ENCODE measurements at regions not wholly inside any gene's neighbourhood (a gene's known extent, or its start where the extent isn't known, plus 50 kb on each side); places are given as distances from the start of the nearest gene placed in this dataset.

DNA sequence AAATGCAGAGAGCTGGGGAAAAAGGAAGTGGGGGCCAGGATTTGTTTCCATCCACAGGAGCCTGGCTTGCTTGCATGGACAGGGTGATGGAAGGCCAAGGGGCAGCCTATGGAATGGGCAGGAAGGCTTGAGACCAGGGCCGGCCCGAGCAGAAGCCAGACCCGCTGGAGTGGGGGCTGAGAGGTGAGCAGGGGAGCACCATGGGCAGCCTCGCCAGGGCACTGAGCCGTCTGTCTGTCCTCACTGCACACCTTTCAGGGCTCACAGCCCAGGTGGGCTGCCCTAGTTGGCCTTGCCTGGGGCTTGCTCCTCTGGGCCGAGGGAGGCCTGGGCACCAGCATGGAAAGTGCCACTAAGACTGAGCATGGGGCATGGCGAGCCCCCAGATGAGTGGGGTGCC is 58.6 kb upstream of the CNOT6 start (continued):
- TF ChIP-seq ZNF232 (CRISPR knock-in tag; IDR thresholded peaks at IDR 0.05) (no peak), KAT7 (CRISPR knock-in tag; IDR thresholded peaks at IDR 0.05; ENCODE audit: borderline replicate concordance) (no peak), ZNF532 (CRISPR knock-in tag; IDR thresholded peaks at IDR 0.05; ENCODE audit: borderline replicate concordance) (no peak), NFE2L1 (CRISPR knock-in tag; IDR thresholded peaks at IDR 0.05) (no peak), ZNF317 (CRISPR knock-in tag; IDR thresholded peaks at IDR 0.05; ENCODE audit: borderline replicate concordance, low read depth) (no peak), ETV6 (CRISPR knock-in tag; IDR thresholded peaks at IDR 0.05) (no peak), ZNF219 (CRISPR knock-in tag; IDR thresholded peaks at IDR 0.05; ENCODE audit: borderline replicate concordance) (no peak), CREB1 (CRISPR knock-in tag; IDR thresholded peaks at IDR 0.05) (no peak), PRRX2 (CRISPR knock-in tag; IDR thresholded peaks at IDR 0.05) (no peak), TEAD1 (CRISPR knock-in tag; IDR thresholded peaks at IDR 0.05) (no peak), NR1H2 (CRISPR knock-in tag; IDR thresholded peaks at IDR 0.05) (no peak), E2F4 (CRISPR knock-in tag; IDR thresholded peaks at IDR 0.05; ENCODE audit: borderline replicate concordance, low read depth) (no peak), SOX15 (CRISPR knock-in tag; IDR thresholded peaks at IDR 0.05) (no peak)
- TF ChIP-seq, protein P1, sequence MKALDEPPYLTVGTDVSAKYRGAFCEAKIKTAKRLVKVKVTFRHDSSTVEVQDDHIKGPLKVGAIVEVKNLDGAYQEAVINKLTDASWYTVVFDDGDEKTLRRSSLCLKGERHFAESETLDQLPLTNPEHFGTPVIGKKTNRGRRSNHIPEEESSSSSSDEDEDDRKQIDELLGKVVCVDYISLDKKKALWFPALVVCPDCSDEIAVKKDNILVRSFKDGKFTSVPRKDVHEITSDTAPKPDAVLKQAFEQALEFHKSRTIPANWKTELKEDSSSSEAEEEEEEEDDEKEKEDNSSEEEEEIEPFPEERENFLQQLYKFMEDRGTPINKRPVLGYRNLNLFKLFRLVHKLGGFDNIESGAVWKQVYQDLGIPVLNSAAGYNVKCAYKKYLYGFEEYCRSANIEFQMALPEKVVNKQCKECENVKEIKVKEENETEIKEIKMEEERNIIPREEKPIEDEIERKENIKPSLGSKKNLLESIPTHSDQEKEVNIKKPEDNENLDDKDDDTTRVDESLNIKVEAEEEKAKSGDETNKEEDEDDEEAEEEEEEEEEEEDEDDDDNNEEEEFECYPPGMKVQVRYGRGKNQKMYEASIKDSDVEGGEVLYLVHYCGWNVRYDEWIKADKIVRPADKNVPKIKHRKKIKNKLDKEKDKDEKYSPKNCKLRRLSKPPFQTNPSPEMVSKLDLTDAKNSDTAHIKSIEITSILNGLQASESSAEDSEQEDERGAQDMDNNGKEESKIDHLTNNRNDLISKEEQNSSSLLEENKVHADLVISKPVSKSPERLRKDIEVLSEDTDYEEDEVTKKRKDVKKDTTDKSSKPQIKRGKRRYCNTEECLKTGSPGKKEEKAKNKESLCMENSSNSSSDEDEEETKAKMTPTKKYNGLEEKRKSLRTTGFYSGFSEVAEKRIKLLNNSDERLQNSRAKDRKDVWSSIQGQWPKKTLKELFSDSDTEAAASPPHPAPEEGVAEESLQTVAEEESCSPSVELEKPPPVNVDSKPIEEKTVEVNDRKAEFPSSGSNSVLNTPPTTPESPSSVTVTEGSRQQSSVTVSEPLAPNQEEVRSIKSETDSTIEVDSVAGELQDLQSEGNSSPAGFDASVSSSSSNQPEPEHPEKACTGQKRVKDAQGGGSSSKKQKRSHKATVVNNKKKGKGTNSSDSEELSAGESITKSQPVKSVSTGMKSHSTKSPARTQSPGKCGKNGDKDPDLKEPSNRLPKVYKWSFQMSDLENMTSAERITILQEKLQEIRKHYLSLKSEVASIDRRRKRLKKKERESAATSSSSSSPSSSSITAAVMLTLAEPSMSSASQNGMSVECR (CRISPR knock-in tag; IDR thresholded peaks at IDR 0.05; ENCODE audit: borderline replicate concordance), result no peak

GRCh38 chr5:180436275-180436674 is 57.9 kb upstream of the CNOT6 start:
- ATAC-seq (no peak), DNase-seq (ENCODE audit: low spot score) (no peak)
- H3K27me3 Mint-ChIP-seq (ENCODE audit: low read depth), result no peaks in the 10 kb centered on the region
- peaks cover 17% of the 10 kb centered on the region for H3K9me3 Mint-ChIP-seq
- peaks cover 14% of the 10 kb centered on the region for H3K36me3 Mint-ChIP-seq
- no peak overlapping the region for H3K4me3 Mint-ChIP-seq
- no peak overlapping the region for H3K27ac Mint-ChIP-seq
- H3K4me1 Mint-ChIP-seq, result peaks cover 6% of the 10 kb centered on the region; the same call in 1 of the 2 replicates
- POLR2A ChIA-PET, result no interaction called here
- CTCF ChIA-PET, result no interaction called here
- TF ChIP-seq ZNF671 (CRISPR knock-in tag; IDR thresholded peaks at IDR 0.05) (no peak), HMGA2 (CRISPR knock-in tag; IDR thresholded peaks at IDR 0.05) (no peak), IRF1 (CRISPR knock-in tag; IDR thresholded peaks at IDR 0.05) (no peak), SMAD3 (CRISPR knock-in tag; IDR thresholded peaks at IDR 0.05; ENCODE audit: borderline replicate concordance) (no peak), FOXP4 (CRISPR knock-in tag; IDR thresholded peaks at IDR 0.05) (no peak), OVOL2 (CRISPR knock-in tag; IDR thresholded peaks at IDR 0.05; ENCODE audit: borderline replicate concordance) (no peak), AFF4 (CRISPR knock-in tag; IDR thresholded peaks at IDR 0.05; ENCODE audit: borderline replicate concordance) (no peak), NFYB (CRISPR knock-in tag; conservative IDR thresholded peaks at IDR 0.05; ENCODE audit: low read depth) (no peak)

Data from WTC11 (cell line).